Kidney (tissue), 13 donors: ENCODE measurements at regions not wholly inside any gene's neighbourhood (a gene's known extent, or its start where the extent isn't known, plus 50 kb on each side); places are given as distances from the start of the nearest gene placed in this dataset.

Experiments
- DNase-seq, 5 donors: peaks; one replicate each; pipeline ENCODE4 v3.0.0-alpha.2; 2013 to 2020
- FAIRE-seq: peaks from 2 replicates; lab custom pipeline; 2012; peaks lifted over from hg19 to GRCh38; lab: Jason Lieb, UNC
- H3K27ac ChIP-seq, 2 donors: one replicate each; pipeline ENCODE4 v1.7.0; 2013; ENCODE audit warnings: low read depth in 2 of 2, low read length in 2 of 2, inconsistent platforms in 1 of 2
- H3K27me3 ChIP-seq: one replicate; pipeline ENCODE4 v1.7.1; 2013; ENCODE audit warnings: low read length, inconsistent platforms; ENCODE audit not compliant: control insufficient read depth, insufficient read depth
- H3K36me3 ChIP-seq, 3 donors: one replicate each; pipeline versions ENCODE4 v1.7.0 to v1.7.1; 2013; ENCODE audit warnings: low read length in 3 of 3, control low read depth in 1 of 3, inconsistent platforms in 1 of 3; ENCODE audit not compliant: insufficient read depth in 3 of 3, control insufficient read depth in 2 of 3
- H3K4me1 ChIP-seq, 3 donors: one replicate each; pipeline versions ENCODE4 v1.7.0 to v1.7.1; 2013; ENCODE audit warnings: low read length in 3 of 3, inconsistent platforms in 1 of 3, low read depth in 1 of 3; ENCODE audit not compliant: control insufficient read depth in 2 of 3, insufficient read depth in 2 of 3
- H3K4me3 ChIP-seq, 3 donors: one replicate each; pipeline versions ENCODE4 v1.7.0 to v1.8.1; 2013; ENCODE audit warnings: low read length in 3 of 3, control low read depth in 1 of 3, inconsistent platforms in 1 of 3
- H3K9ac ChIP-seq, 3 donors: one replicate each; pipeline versions ENCODE4 v1.7.0 to v1.7.1; 2013; ENCODE audit warnings: low read length in 3 of 3, control low read depth in 1 of 3, inconsistent platforms in 1 of 3
- H3K9me3 ChIP-seq, 3 donors: one replicate each; pipeline versions ENCODE4 v1.7.0 to v1.7.1; 2013; ENCODE audit warnings: low read length in 3 of 3, control low read depth in 1 of 3, inconsistent platforms in 1 of 3; ENCODE audit not compliant: control insufficient read depth in 2 of 3, insufficient read depth in 1 of 3
- CTCF ChIP-seq: IDR thresholded peaks from 3 replicates; pipeline ENCODE4 v1.5.1; 2012; ENCODE audit warnings: mild to moderate bottlenecking, moderate library complexity, borderline replicate concordance; ENCODE audit not compliant: insufficient read depth; ENCODE audit errors: extremely low read depth
- intact Hi-C: fragments of 100-400 bp; cut with DNase I; formaldehyde crosslinking; loops from one replicate; pipeline ENCODE4 v1.11.1; 2022
- donor health status: control.
- donor health status: control.
- donor health status: control.
- donor health status: control.
- donor health status: control.
- donor health status: DM: yes; HTN: yes; CAD: no.
- donor health status: Normal renal cell carcinoma (clear cell type).

- no peak for DNase-seq
- no peak overlapping the region for H3K27ac ChIP-seq
- no peak overlapping the region for H3K4me3 ChIP-seq
- no peaks in the 10 kb centered on the region for H3K27me3 ChIP-seq
- intact Hi-C loops: no loop called here
- no peaks in the 10 kb centered on the region for H3K4me1 ChIP-seq
- no peak overlapping the region for H3K9ac ChIP-seq
- no peaks in the 10 kb centered on the region for H3K9me3 ChIP-seq
- FAIRE-seq: no peak
- no peak for TF ChIP-seq CTCF
- no peaks in the 10 kb centered on the region for H3K36me3 ChIP-seq
These were observed 89.1 kb upstream of the RIPOR2 start for GRCh38 chr6:25024821-25025220.

- no peak for FAIRE-seq
- H3K9me3 ChIP-seq: no peaks in the 10 kb centered on the region
- no peaks in the 10 kb centered on the region for H3K36me3 ChIP-seq
These were observed 89.6 kb upstream of the RIPOR2 start for GRCh38 chr6:25025248-25025918.

GRCh38 chr6:25025919-25026301, 90.2 kb upstream of the RIPOR2 start:
- H3K36me3 ChIP-seq: no peaks in the 10 kb centered on the region
- no peak overlapping the region for H3K4me3 ChIP-seq
- no peaks in the 10 kb centered on the region for H3K27me3 ChIP-seq
- FAIRE-seq (no peak), DNase-seq (no peak)
- no peaks in the 10 kb centered on the region for H3K4me1 ChIP-seq
- TF ChIP-seq CTCF: no peak
- no peaks in the 10 kb centered on the region for H3K9me3 ChIP-seq
- no peak overlapping the region for H3K27ac ChIP-seq
- no peak overlapping the region for H3K9ac ChIP-seq
- intact Hi-C loops: no loop called here

More at GRCh38 chr6:25025248-25025918, 89.6 kb upstream of the RIPOR2 start:
- Histone ChIP-seq H3K27me3 (no peaks in the 10 kb centered on the region), H3K9ac (no peak overlapping the region), H3K4me1 (no peaks in the 10 kb centered on the region), H3K27ac (no peak overlapping the region), H3K4me3 (no peak overlapping the region)
- no peak for TF ChIP-seq CTCF
- no peak for DNase-seq
- intact Hi-C loops: no loop called here

- H3K36me3 ChIP-seq: no peaks in the 10 kb centered on the region
- no peaks in the 10 kb centered on the region for H3K4me1 ChIP-seq
- DNase-seq: no peak
- H3K27ac ChIP-seq: no peak overlapping the region
- FAIRE-seq: no peak
- H3K27me3 ChIP-seq: no peaks in the 10 kb centered on the region
- no peak for TF ChIP-seq CTCF
- H3K9me3 ChIP-seq: no peaks in the 10 kb centered on the region
- H3K4me3 ChIP-seq: no peak overlapping the region
- H3K9ac ChIP-seq: no peak overlapping the region
- intact Hi-C loops: no loop called here
These were observed 91.0 kb upstream of the RIPOR2 start for GRCh38 chr6:25026723-25027122.
